Stimulated activated naive B cell treated with anti-CD40 and anti-IgM and Interleukin-4, amounts not matched to agents 10 μg/mL and 1 μg/mL and 100 μg/mL, for 72 hours (primary cell): ENCODE measurements at regions not wholly inside any gene's neighbourhood (a gene's known extent, or its start where the extent isn't known, plus 50 kb on each side); places are given as distances from the start of the nearest gene placed in this dataset.

ENCODE experiments used
- ATAC-seq, 2 donors: fragments of 150-1000 bp; cut with Tn5 transposase; replicated peaks; 2 replicates each; pipeline ENCODE4 v1.10.0; 2021; ENCODE audit warnings: moderate library complexity in 1 of 2
- DNase-seq: peaks from one replicate; pipeline ENCODE4 v3.0.0; 2021
- H3K27ac Mint-ChIP-seq: one replicate; pipeline ENCODE4 v1.8.0; 2022; ENCODE audit warnings: mild to moderate bottlenecking, mixed read lengths
- H3K27me3 Mint-ChIP-seq, 2 donors: one replicate each; pipeline ENCODE4 v1.8.0; 2022; ENCODE audit warnings: mixed read lengths in 2 of 2
- H3K36me3 Mint-ChIP-seq, 2 donors: one replicate each; pipeline ENCODE4 v1.8.0; 2022; ENCODE audit warnings: mixed read lengths in 2 of 2, mild to moderate bottlenecking in 1 of 2
- H3K4me1 Mint-ChIP-seq, 2 donors: one replicate each; pipeline ENCODE4 v1.8.0; 2022; ENCODE audit warnings: mixed read lengths in 2 of 2, mild to moderate bottlenecking in 1 of 2
- H3K4me3 Mint-ChIP-seq, 2 donors: one replicate each; pipeline ENCODE4 v1.8.0; 2022; ENCODE audit warnings: mild to moderate bottlenecking in 2 of 2, mixed read lengths in 2 of 2, moderate library complexity in 1 of 2
- H3K9me3 Mint-ChIP-seq, 2 donors: one replicate each; pipeline ENCODE4 v1.8.0; 2022; ENCODE audit warnings: mixed read lengths in 2 of 2, mild to moderate bottlenecking in 1 of 2

DNA sequence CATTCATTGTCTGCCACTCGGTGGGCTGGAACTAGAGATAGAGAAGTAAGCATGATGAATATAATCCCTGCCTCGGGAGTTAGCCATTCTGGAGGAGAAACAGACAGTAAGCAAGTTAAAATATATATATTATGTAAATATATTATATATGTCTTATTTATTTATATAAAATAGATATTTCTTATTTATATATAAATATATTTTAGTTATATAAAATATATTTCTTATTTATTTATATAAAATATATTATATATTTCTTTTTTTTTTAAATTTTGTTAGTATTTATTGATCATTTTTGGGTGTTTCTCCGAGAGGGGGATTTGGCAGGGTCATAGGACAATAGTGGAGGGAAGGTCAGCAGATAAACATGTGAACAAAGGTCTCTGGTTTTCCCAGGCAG, 78.1 kb upstream of the TBX5 start:
- peaks cover 30 to 42% of the 10 kb centered on the region in 2 donors for H3K27me3 Mint-ChIP-seq
- H3K4me3 Mint-ChIP-seq, result no peak overlapping the region
- H3K27ac Mint-ChIP-seq, result no peak overlapping the region
- peaks cover 3 to 4% of the 10 kb centered on the region in 2 donors for H3K9me3 Mint-ChIP-seq
- H3K4me1 Mint-ChIP-seq, result peaks cover 0 to 3% of the 10 kb centered on the region in 2 donors
- no peaks in the 10 kb centered on the region for H3K36me3 Mint-ChIP-seq
- no peak for DNase-seq
- ATAC-seq, result no peak

DNA sequence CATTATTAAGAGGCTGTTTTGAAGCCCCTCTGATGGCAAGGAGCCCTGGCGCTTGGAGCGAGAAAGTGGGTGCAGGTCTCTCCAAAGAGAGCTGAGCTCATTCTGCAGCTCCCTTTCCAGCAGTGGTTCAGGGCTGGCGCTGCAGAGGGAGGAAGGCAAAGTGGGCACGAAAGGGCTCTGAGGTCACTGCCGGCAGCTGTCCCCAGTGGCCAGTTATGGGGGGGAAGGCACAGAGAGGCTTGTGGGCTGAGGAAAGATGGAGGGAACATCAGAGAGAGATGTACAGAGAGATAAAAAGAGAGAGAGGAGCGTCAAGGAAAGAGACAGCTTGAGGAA, 75.2 kb upstream of the TBX5 start:
- Mint-ChIP-seq H3K4me3 (no peak overlapping the region), H3K9me3 (peaks cover under 1 to 2% of the 10 kb centered on the region in 2 donors), H3K4me1 (peaks cover 0 to 3% of the 10 kb centered on the region in 2 donors), H3K27ac (no peak overlapping the region), H3K36me3 (no peaks in the 10 kb centered on the region), H3K27me3 (peaks cover 39 to 48% of the 10 kb centered on the region in 2 donors)
- no peak for ATAC-seq
- no peak for DNase-seq

DNA sequence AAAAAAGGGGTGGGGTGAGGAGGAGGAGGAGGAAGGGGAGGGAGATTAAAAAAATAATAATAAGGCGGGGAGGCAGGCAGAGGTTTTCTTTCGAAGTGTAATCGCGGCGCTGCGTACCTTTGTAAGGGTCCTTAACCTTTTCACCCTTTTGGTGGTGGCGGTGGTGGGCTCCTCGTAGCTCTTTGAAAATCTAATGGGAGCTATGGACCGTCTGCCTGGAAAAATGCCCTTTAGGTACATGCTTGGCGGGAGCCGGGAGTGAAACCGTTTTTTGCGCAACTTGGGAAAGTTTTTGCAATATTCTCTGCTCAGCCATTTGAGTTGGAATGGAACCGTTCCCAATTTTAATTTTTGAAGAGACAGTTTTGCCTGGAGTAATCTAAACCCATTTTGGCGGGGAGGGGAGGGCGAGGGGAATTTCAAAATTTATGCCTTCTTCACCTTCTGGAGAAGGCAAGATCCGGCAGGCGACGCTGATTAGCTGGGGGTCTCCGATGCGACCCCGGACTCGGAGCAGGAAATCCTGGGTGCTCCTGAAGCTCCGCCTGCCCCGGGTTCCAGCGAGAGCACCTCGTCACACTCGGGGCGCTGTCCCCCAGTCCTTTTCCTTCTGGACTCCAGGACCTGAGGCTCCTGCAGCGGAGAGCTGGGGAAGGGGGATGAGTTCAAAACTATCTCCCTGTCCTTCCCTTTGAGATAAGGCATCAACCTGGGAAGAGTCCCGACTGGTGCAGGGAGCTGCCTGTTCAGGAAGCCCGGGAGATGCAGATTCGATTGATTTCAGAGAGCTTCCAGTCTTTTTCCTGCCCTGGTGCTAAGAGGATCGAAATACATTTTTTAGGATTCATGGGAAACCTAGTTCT, 74.6 kb upstream of the TBX5 start:
- Mint-ChIP-seq H3K27ac (no peak overlapping the region), H3K36me3 (no peaks in the 10 kb centered on the region), H3K4me1 (peaks cover 0 to 3% of the 10 kb centered on the region in 2 donors), H3K9me3 (peaks cover 2% of the 10 kb centered on the region in 2 donors), H3K4me3 (no peak overlapping the region), H3K27me3 (peaks cover 42 to 51% of the 10 kb centered on the region in 2 donors)
- ATAC-seq (no peak), DNase-seq (no peak)

DNA sequence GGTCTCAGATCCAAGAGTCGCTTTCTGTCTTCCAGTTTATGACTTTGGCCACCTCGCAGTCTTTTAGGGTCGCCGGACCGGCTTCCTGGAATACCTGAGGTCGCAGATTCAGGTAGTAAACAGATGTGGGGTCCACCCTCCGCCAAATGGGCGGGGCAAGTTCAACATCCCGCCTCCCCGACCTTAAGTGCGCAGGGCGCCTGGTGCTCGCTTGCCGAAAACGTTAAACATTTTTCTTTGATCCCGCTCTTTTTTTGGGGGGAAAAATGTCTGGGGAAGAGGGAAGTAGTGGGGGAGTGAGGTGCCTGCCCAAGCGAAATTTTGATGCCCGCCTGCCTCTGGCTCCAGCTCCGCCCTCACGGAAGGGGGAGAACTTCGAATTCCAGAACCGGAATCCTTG, 73.9 kb upstream of the TBX5 start:
- Mint-ChIP-seq H3K27ac (no peak overlapping the region), H3K9me3 (peaks cover 2 to 7% of the 10 kb centered on the region in 2 donors), H3K36me3 (no peaks in the 10 kb centered on the region), H3K4me1 (peaks cover 0 to 3% of the 10 kb centered on the region in 2 donors), H3K27me3 (peaks cover 49 to 56% of the 10 kb centered on the region in 2 donors), H3K4me3 (peak overlapping the region; percentile 25 to 61)
- DNase-seq (no peak), ATAC-seq (no peak)

DNA sequence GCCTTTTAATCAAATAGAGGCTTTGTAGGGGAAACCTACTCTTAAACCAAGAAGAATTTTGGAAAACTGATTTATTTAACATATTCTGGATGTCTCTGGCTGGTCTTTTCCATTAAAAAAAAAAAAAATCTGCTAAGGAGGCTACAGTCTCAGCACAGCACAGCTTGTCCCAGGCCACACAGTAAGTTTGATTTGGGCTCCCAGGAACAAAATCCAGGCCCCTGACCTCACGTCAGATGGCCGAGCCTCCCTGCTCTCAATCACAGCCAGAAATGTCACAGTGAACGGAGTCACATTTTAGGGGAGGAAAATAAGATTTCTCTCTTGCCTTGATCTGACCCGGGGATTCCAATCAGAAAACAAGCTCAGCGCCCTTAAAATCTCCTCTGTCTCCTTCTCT, 72.9 kb upstream of the TBX5 start:
- no peak for DNase-seq
- Mint-ChIP-seq H3K27ac (no peak overlapping the region), H3K36me3 (no peaks in the 10 kb centered on the region), H3K9me3 (peaks cover 2 to 7% of the 10 kb centered on the region in 2 donors), H3K27me3 (peaks cover 49 to 56% of the 10 kb centered on the region in 2 donors), H3K4me3 (no peak overlapping the region), H3K4me1 (peaks cover 0 to 3% of the 10 kb centered on the region in 2 donors)
- no peak for ATAC-seq

DNA sequence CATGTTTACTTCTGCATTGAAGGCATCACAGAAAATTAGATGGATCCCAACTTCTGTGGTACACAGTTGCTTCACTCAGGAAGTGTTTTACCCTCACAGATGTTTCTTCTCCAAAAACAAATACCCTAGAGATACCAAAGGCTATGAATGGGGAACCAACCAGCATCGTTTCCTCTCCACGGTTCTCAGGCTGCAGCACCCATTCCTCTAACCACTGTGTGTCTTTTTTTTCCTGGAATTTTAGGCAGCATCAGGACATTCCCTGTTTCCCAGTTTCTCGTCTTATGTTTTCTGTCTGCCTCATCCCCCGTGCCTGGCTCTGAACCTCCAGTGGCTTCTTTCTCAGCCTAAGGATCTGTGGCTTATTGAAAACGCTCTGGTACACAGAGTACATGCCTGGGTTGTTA, 72.0 kb upstream of the TBX5 start:
- H3K9me3 Mint-ChIP-seq, result peaks cover 2 to 7% of the 10 kb centered on the region in 2 donors
- H3K27me3 Mint-ChIP-seq, result peaks cover 49 to 56% of the 10 kb centered on the region in 2 donors
- DNase-seq (no peak), ATAC-seq (no peak)
- no peak overlapping the region for H3K4me3 Mint-ChIP-seq
- H3K27ac Mint-ChIP-seq, result no peak overlapping the region
- peaks cover 0 to 3% of the 10 kb centered on the region in 2 donors for H3K4me1 Mint-ChIP-seq
- H3K36me3 Mint-ChIP-seq, result no peaks in the 10 kb centered on the region

DNA sequence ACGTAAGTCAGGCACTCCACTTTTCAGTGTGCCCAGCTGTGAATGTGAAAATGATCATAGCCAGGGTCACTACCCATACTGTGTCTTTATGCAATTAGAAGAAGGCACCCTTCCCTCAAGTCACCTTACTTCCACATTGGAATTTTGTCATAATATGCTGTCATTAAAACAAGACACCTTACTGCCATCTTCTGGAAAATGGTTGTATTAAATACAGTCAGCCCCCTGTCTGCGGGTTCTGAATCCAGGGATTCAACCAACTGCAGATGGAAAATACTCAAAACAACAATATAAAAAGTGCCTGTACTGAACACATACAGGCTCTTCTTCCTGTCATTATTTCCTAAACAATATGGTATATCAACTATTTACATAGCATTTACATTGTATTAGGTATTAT, 70.2 kb upstream of the TBX5 start:
- Mint-ChIP-seq H3K4me1 (peaks cover 0 to under 1% of the 10 kb centered on the region in 2 donors), H3K9me3 (peaks cover 2 to 7% of the 10 kb centered on the region in 2 donors), H3K4me3 (no peak overlapping the region), H3K36me3 (no peaks in the 10 kb centered on the region), H3K27me3 (peaks cover 39 to 44% of the 10 kb centered on the region in 2 donors), H3K27ac (no peak overlapping the region)
- DNase-seq (no peak), ATAC-seq (no peak)

DNA sequence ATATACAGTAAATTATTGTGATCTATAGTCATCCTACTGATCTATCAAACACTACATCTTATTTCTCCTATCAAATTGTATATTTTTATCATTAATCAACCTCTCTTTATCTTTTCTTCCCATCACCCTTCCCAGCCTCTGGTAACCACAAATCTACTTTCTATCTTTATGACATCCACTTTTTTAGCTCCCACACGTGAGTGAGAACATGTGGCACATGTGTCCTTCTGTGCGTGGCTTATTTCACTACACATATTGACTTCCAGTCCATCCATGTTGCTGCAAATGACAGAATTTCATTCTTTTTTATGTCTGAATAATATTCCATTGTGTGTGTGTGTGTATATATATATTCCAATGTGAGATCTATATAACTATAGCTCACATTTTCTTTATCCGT, 67.8 kb upstream of the TBX5 start:
- Mint-ChIP-seq H3K4me1 (no peaks in the 10 kb centered on the region), H3K27ac (no peak overlapping the region), H3K4me3 (no peak overlapping the region), H3K27me3 (peaks cover 23% of the 10 kb centered on the region in 2 donors), H3K36me3 (no peaks in the 10 kb centered on the region), H3K9me3 (peaks cover 2 to 7% of the 10 kb centered on the region in 2 donors)
- ATAC-seq, result no peak
- no peak for DNase-seq

DNA sequence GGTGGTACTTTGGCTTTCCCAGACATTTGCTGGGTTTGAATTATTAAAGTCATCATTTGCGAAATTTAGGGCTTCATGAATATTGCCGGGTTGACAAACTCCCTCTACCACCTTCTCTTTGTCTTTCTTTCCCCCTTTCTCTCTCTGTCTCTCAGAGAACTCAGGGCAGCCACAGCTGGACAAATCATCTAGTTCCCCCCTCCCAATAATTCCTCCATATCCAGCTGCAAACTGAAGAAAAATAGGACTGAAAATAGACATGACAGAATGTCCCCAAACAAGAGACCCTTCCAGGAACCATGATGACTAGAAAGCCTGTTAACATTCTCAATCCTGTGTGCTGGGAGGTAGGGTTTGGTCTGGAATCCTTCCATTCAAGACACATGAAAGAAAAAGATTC, 67.1 kb upstream of the TBX5 start:
- no peaks in the 10 kb centered on the region for H3K36me3 Mint-ChIP-seq
- no peak overlapping the region for H3K4me3 Mint-ChIP-seq
- no peaks in the 10 kb centered on the region for H3K4me1 Mint-ChIP-seq
- H3K9me3 Mint-ChIP-seq, result peaks cover 2 to 7% of the 10 kb centered on the region in 2 donors
- no peak overlapping the region for H3K27ac Mint-ChIP-seq
- peaks cover 16 to 21% of the 10 kb centered on the region in 2 donors for H3K27me3 Mint-ChIP-seq
- DNase-seq (no peak), ATAC-seq (no peak)

DNA sequence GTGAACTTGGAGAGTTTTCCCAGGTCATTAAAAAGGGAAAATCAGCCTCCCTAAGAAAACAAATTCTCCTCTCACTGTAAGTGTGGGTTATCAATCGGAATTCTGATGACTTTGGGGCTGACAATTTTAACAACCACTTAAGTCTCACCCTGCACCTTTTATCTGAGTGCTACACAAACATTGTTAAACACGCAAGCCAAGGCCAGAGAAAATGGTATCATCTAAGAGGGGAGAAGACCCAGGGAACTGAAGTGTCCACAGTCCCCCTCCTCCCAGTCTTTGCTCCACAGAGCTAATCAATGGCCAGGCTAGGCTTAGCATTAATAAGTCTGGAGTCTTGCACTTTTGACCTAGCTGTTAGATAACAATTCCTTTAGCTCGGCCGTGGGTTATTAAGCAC, 51.7 kb upstream of the TBX5 start:
- ATAC-seq (no peak), DNase-seq (no peak)
- no peaks in the 10 kb centered on the region for H3K36me3 Mint-ChIP-seq
- H3K4me3 Mint-ChIP-seq, result no peak overlapping the region
- no peak overlapping the region for H3K27ac Mint-ChIP-seq
- peaks cover 0 to 2% of the 10 kb centered on the region in 2 donors for H3K9me3 Mint-ChIP-seq
- peaks cover 15 to 42% of the 10 kb centered on the region in 2 donors for H3K27me3 Mint-ChIP-seq
- H3K4me1 Mint-ChIP-seq, result no peaks in the 10 kb centered on the region
